ENCODE measurements at regions not wholly inside any gene's neighbourhood (a gene's known extent, or its start where the extent isn't known, plus 50 kb on each side); places are given as distances from the start of the nearest gene placed in this dataset.
A peak's percentile ranks its signal among the peaks of the same experiment; 100 is the strongest.

GRCh38 chr7:130814778-130815335, 80.8 kb upstream of the KLF14 start:
- no peak overlapping the region for H3K4me3 ChIP-seq (ENCODE audit: low read depth, low read length)
- peak; percentile 52 for TF ChIP-seq CTCF (IDR thresholded peaks at IDR 0.05; ENCODE audit: low read depth, low read length)
- peak; percentile 46 for DNase-seq (ENCODE audit: low read depth, low spot score)
- in situ Hi-C loops (cut with HindIII; ENCODE audit: low sequenced_read_pairs) = no loop called here

GRCh38 chr7:130818056-130818455, 84.0 kb upstream of the KLF14 start:
- in situ Hi-C loops (cut with HindIII; ENCODE audit: low sequenced_read_pairs) = no loop called here
- DNase-seq (ENCODE audit: low read depth, low spot score) = no peak
- TF ChIP-seq CTCF (IDR thresholded peaks at IDR 0.05; ENCODE audit: low read depth, low read length) = no peak

GRCh38 chr7:130821864-130822263, 87.9 kb upstream of the KLF14 start:
- TF ChIP-seq CTCF (IDR thresholded peaks at IDR 0.05; ENCODE audit: low read depth, low read length) = no peak
- in situ Hi-C loops (cut with HindIII; ENCODE audit: low sequenced_read_pairs) = no loop called here

More at GRCh38 chr7:130818056-130818455, 84.0 kb upstream of the KLF14 start:
- no peak overlapping the region for H3K4me3 ChIP-seq (ENCODE audit: low read depth, low read length)

GRCh38 chr7:130822642-130823041, 88.6 kb upstream of the KLF14 start:
- TF ChIP-seq CTCF (IDR thresholded peaks at IDR 0.05; ENCODE audit: low read depth, low read length) = no peak
- no peak overlapping the region for H3K4me3 ChIP-seq (ENCODE audit: low read depth, low read length)
- in situ Hi-C loops (cut with HindIII; ENCODE audit: low sequenced_read_pairs) = no loop called here
- DNase-seq (ENCODE audit: low read depth, low spot score) = no peak

More at GRCh38 chr7:130821864-130822263, 87.9 kb upstream of the KLF14 start:
- DNase-seq (ENCODE audit: low read depth, low spot score) = no peak
- H3K4me3 ChIP-seq (ENCODE audit: low read depth, low read length) = no peak overlapping the region

- no peak overlapping the region for H3K4me3 ChIP-seq (ENCODE audit: low read depth, low read length)
- no peak for DNase-seq (ENCODE audit: low read depth, low spot score)
- in situ Hi-C loops (cut with HindIII; ENCODE audit: low sequenced_read_pairs) = no loop called here
- TF ChIP-seq CTCF (IDR thresholded peaks at IDR 0.05; ENCODE audit: low read depth, low read length) = no peak
Measured at GRCh38 chr7:130823060-130823459, 89.1 kb upstream of the KLF14 start.

- no peak for DNase-seq (ENCODE audit: low read depth, low spot score)
- no peak overlapping the region for H3K4me3 ChIP-seq (ENCODE audit: low read depth, low read length)
- in situ Hi-C loops (cut with HindIII; ENCODE audit: low sequenced_read_pairs) = no loop called here
- TF ChIP-seq CTCF (IDR thresholded peaks at IDR 0.05; ENCODE audit: low read depth, low read length) = no peak
Measured at GRCh38 chr7:130825819-130826218, 91.8 kb upstream of the KLF14 start.
